ENCODE measurements at regions not wholly inside any gene's neighbourhood (a gene's known extent, or its start where the extent isn't known, plus 50 kb on each side); places are given as distances from the start of the nearest gene placed in this dataset.

- TF ChIP-seq POLR2AphosphoS5 (IDR thresholded peaks at IDR 0.05; ENCODE audit: low read depth, low read length) (no peak), FOXP2 (optimal IDR thresholded peaks at IDR 0.05; ENCODE audit: borderline replicate concordance, extremely low read depth, extremely low read length, insufficient read depth) (no peak), SIN3A (IDR thresholded peaks at IDR 0.05; ENCODE audit: borderline replicate concordance, insufficient read depth, low read length) (no peak), REST (IDR thresholded peaks at IDR 0.05; ENCODE audit: insufficient read depth in 1 of 2, low read depth in 2 of 2, low read length in 2 of 2) (no peak)
Observed at GRCh38 chr4:165793236-165793635, 79.8 kb upstream of the TLL1 start.

GRCh38 chr4:165794834-165795233 lies 78.2 kb upstream of the TLL1 start:
- TF ChIP-seq FOXP2 (optimal IDR thresholded peaks at IDR 0.05; ENCODE audit: borderline replicate concordance, extremely low read depth, extremely low read length, insufficient read depth) (no peak), REST (IDR thresholded peaks at IDR 0.05; ENCODE audit: insufficient read depth in 1 of 2, low read depth in 2 of 2, low read length in 2 of 2) (no peak), POLR2AphosphoS5 (IDR thresholded peaks at IDR 0.05; ENCODE audit: low read depth, low read length) (no peak), TAF1 (IDR thresholded peaks at IDR 0.05; ENCODE audit: borderline replicate concordance, insufficient read depth, low read length) (no peak), SIN3A (IDR thresholded peaks at IDR 0.05; ENCODE audit: borderline replicate concordance, insufficient read depth, low read length) (no peak)

- TF ChIP-seq SIN3A (IDR thresholded peaks at IDR 0.05; ENCODE audit: borderline replicate concordance, insufficient read depth, low read length): no peak
- no peak for TF ChIP-seq TAF1 (IDR thresholded peaks at IDR 0.05; ENCODE audit: borderline replicate concordance, insufficient read depth, low read length)
- no peak for TF ChIP-seq FOXP2 (optimal IDR thresholded peaks at IDR 0.05; ENCODE audit: borderline replicate concordance, extremely low read depth, extremely low read length, insufficient read depth)
- TF ChIP-seq REST (IDR thresholded peaks at IDR 0.05; ENCODE audit: insufficient read depth in 1 of 2, low read depth in 2 of 2, low read length in 2 of 2): no peak
- no peak for TF ChIP-seq POLR2AphosphoS5 (IDR thresholded peaks at IDR 0.05; ENCODE audit: low read depth, low read length)
Observed at GRCh38 chr4:165799384-165799815, 73.6 kb upstream of the TLL1 start.

GRCh38 chr4:165802452-165802851 lies 70.6 kb upstream of the TLL1 start:
- TF ChIP-seq SIN3A (IDR thresholded peaks at IDR 0.05; ENCODE audit: borderline replicate concordance, insufficient read depth, low read length) (no peak), TAF1 (IDR thresholded peaks at IDR 0.05; ENCODE audit: borderline replicate concordance, insufficient read depth, low read length) (no peak), FOXP2 (optimal IDR thresholded peaks at IDR 0.05; ENCODE audit: borderline replicate concordance, extremely low read depth, extremely low read length, insufficient read depth) (no peak), REST (IDR thresholded peaks at IDR 0.05; ENCODE audit: insufficient read depth in 1 of 2, low read depth in 2 of 2, low read length in 2 of 2) (no peak)

GRCh38 chr4:165803005-165803404 lies 70.0 kb upstream of the TLL1 start:
- no peak for TF ChIP-seq SIN3A (IDR thresholded peaks at IDR 0.05; ENCODE audit: borderline replicate concordance, insufficient read depth, low read length)
- TF ChIP-seq TAF1 (IDR thresholded peaks at IDR 0.05; ENCODE audit: borderline replicate concordance, insufficient read depth, low read length): no peak
- TF ChIP-seq REST (IDR thresholded peaks at IDR 0.05; ENCODE audit: insufficient read depth in 1 of 2, low read depth in 2 of 2, low read length in 2 of 2): no peak
- TF ChIP-seq POLR2AphosphoS5 (IDR thresholded peaks at IDR 0.05; ENCODE audit: low read depth, low read length): no peak
- no peak for TF ChIP-seq FOXP2 (optimal IDR thresholded peaks at IDR 0.05; ENCODE audit: borderline replicate concordance, extremely low read depth, extremely low read length, insufficient read depth)

Data from PFSK-1 (cell line).